Fibroblast of lung (primary cell): ENCODE measurements at regions not wholly inside any gene's neighbourhood (a gene's known extent, or its start where the extent isn't known, plus 50 kb on each side); places are given as distances from the start of the nearest gene placed in this dataset.

Source experiments
- DNase-seq, 2 donors: peaks; one replicate each; pipeline versions ENCODE4 v3.0.0 to v3.0.0-alpha.2; 2010; ENCODE audit warnings: low read depth in 2 of 2
- H2AFZ ChIP-seq: 2 replicates; pipeline ENCODE4 v1.5.1; 2012; ENCODE audit warnings: low read length, control low read depth, inconsistent platforms
- H3K27ac ChIP-seq: 2 replicates; pipeline ENCODE4 v1.5.1; 2011; ENCODE audit warnings: low read length, control low read depth; ENCODE audit not compliant: insufficient read depth
- H3K27me3 ChIP-seq: 2 replicates; pipeline ENCODE4 v1.5.1; 2011; ENCODE audit warnings: mild to moderate bottlenecking, low read length; ENCODE audit not compliant: control insufficient read depth, insufficient read depth
- H3K36me3 ChIP-seq: 2 replicates; pipeline ENCODE4 v1.5.1; 2011; ENCODE audit warnings: low read length; ENCODE audit not compliant: control insufficient read depth, insufficient read depth
- H3K4me1 ChIP-seq: 2 replicates; pipeline ENCODE4 v1.5.1; 2011; ENCODE audit warnings: low read length; ENCODE audit not compliant: control insufficient read depth, insufficient read depth; ENCODE audit errors: extremely low read depth
- H3K4me2 ChIP-seq: 2 replicates; pipeline ENCODE4 v1.5.1; 2011; ENCODE audit warnings: low read length, control low read depth; ENCODE audit not compliant: insufficient read depth; ENCODE audit errors: extremely low read depth
- H3K4me3 ChIP-seq, 4 experiments: fragments of 200-600 bp in 1 of 4; sonication (generic) in 1 of 4; replicated peaks in 1 of 4; 2 replicates each; pipeline ENCODE4 v1.5.1; 2011 to 2016; ENCODE audit warnings: low read length in 4 of 4, low read depth in 3 of 4, mild to moderate bottlenecking in 3 of 4, control low read depth in 2 of 4, inconsistent platforms in 1 of 4, mixed read lengths in 1 of 4; ENCODE audit not compliant: insufficient read depth in 1 of 4; ENCODE audit errors: control extremely low read depth in 1 of 4
- H3K79me2 ChIP-seq: 2 replicates; pipeline ENCODE4 v1.5.1; 2012; ENCODE audit warnings: mild to moderate bottlenecking, low read length, inconsistent platforms; ENCODE audit not compliant: control insufficient read depth, insufficient read depth
- H3K9ac ChIP-seq: 2 replicates; pipeline ENCODE4 v1.5.1; 2011; ENCODE audit warnings: mild to moderate bottlenecking, low read length, control low read depth; ENCODE audit not compliant: insufficient read depth
- H3K9me3 ChIP-seq: 2 replicates; pipeline ENCODE4 v1.5.1; 2012; ENCODE audit warnings: low read depth, low read length; ENCODE audit not compliant: control insufficient read depth, insufficient read depth
- H4K20me1 ChIP-seq: 2 replicates; pipeline ENCODE4 v1.5.1; 2011; ENCODE audit warnings: low read length; ENCODE audit not compliant: control insufficient read depth, insufficient read depth; ENCODE audit errors: extremely low read depth
- EZH2 ChIP-seq: IDR thresholded peaks from 2 replicates; pipeline ENCODE4 v1.5.1; 2012; ENCODE audit warnings: low read length, control low read depth, mild to moderate bottlenecking; ENCODE audit errors: missing control alignments
- TF ChIP-seq, protein P1 (sequence below), 2 donors: IDR thresholded peaks in 1 of 2; conservative IDR thresholded peaks in 1 of 2; 1 replicate in 1 of 2; 2 replicates in 1 of 2; pipeline ENCODE4 v1.5.1; 2011 to 2012; ENCODE audit warnings: low read length in 2 of 2, control low read depth in 1 of 2, inconsistent platforms in 1 of 2, low read depth in 1 of 2, mild to moderate bottlenecking in 1 of 2

DNA sequence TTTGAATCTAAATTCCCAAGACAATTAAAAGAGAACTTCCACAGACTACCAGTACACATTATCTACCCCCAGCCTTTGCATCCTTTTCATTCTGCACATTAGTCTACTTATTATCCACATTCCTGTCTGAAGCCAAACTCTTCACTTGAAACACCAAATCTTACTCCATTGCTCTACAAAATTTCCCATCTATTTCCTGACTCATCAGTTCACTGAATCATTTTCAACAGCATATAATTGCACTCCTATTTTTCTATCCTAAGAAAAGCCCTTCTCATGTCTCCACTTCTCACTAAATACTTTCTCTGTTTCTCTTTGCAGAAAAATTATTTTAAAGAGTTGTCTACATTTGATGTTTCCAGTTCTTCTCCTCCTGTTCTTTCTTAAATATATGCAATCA lies 239.4 kb upstream of the FERMT1 start:
- H3K9me3 ChIP-seq: no peaks in the 10 kb centered on the region
- no peak overlapping the region for H3K4me2 ChIP-seq
- no peaks in the 10 kb centered on the region for H3K4me1 ChIP-seq
- DNase-seq: no peak
- no peak overlapping the region for H3K4me3 ChIP-seq
- no peaks in the 10 kb centered on the region for H3K79me2 ChIP-seq
- H4K20me1 ChIP-seq: no peaks in the 10 kb centered on the region
- no peak overlapping the region for H3K9ac ChIP-seq
- H3K36me3 ChIP-seq: no peaks in the 10 kb centered on the region
- no peak for TF ChIP-seq EZH2
- TF ChIP-seq, protein P1, sequence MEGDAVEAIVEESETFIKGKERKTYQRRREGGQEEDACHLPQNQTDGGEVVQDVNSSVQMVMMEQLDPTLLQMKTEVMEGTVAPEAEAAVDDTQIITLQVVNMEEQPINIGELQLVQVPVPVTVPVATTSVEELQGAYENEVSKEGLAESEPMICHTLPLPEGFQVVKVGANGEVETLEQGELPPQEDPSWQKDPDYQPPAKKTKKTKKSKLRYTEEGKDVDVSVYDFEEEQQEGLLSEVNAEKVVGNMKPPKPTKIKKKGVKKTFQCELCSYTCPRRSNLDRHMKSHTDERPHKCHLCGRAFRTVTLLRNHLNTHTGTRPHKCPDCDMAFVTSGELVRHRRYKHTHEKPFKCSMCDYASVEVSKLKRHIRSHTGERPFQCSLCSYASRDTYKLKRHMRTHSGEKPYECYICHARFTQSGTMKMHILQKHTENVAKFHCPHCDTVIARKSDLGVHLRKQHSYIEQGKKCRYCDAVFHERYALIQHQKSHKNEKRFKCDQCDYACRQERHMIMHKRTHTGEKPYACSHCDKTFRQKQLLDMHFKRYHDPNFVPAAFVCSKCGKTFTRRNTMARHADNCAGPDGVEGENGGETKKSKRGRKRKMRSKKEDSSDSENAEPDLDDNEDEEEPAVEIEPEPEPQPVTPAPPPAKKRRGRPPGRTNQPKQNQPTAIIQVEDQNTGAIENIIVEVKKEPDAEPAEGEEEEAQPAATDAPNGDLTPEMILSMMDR (conservative IDR thresholded peaks at IDR 0.05 in 1 of 2, IDR thresholded peaks at IDR 0.05 in 1 of 2; ENCODE audit: low read depth in 1 of 2, low read length in 2 of 2): no peak
- H2AFZ ChIP-seq: no peak overlapping the region
- H3K27ac ChIP-seq: no peak overlapping the region
- H3K27me3 ChIP-seq: no peaks in the 10 kb centered on the region

DNA sequence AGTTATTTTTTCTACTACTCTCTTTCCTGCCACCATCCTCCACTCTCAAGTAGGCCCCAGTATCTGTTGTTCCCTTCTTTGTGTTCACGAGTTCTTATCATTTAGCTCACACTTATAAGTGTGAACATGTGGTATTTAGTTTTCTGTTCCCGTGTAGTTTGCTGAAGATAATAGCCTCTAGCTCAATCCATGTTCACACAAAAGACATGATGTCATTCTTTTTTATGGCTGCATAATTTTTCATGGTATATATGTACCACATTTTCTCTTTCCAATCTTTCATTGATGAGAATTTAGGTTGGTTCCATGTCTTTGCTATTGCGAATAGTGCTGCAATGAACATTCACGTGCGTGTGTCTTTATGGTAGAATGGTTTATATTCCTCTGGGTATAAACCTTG lies 237.9 kb upstream of the FERMT1 start:
- Histone ChIP-seq H4K20me1 (no peaks in the 10 kb centered on the region), H3K4me3 (no peak overlapping the region), H3K27me3 (no peaks in the 10 kb centered on the region), H3K79me2 (no peaks in the 10 kb centered on the region), H3K4me1 (no peaks in the 10 kb centered on the region), H2AFZ (no peak overlapping the region), H3K4me2 (no peak overlapping the region), H3K9me3 (no peaks in the 10 kb centered on the region), H3K36me3 (no peaks in the 10 kb centered on the region), H3K27ac (no peak overlapping the region), H3K9ac (no peak overlapping the region)
- TF ChIP-seq, protein P1 (conservative IDR thresholded peaks at IDR 0.05 in 1 of 2, IDR thresholded peaks at IDR 0.05 in 1 of 2; ENCODE audit: low read depth in 1 of 2, low read length in 2 of 2): no peak
- no peak for TF ChIP-seq EZH2
- no peak for DNase-seq

DNA sequence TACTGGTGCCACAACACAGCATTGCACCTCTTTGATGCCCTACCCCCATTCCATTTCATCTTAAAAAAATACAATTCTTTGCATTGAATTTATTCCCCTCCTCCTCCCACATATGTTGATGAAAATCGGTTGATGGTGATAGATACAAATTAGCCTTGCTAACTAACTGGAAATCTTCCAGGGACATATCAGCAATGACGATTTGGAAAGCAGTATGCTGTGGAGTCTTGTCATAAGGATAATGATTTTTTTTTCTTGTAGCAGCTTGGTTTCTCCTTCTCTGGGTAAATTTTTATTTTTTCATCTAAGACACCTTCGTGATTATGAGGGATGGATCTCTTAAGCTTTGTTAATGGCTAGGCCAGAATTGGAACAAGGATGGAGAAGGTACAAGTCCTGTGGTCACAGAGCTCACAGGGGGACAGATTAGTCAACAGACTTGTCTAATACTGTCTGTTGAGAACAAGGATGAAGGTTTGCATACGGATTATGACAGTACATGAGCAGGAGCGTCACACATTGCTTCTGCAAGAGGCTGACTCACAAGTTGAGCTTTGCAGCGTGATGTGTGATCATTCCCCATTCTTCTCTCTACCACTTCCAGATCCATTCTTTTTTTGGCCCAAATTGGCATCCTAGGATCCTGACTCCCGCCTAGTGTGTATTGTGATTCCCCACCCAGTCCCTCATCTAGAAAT lies 233.1 kb upstream of the FERMT1 start:
- no peaks in the 10 kb centered on the region for H3K36me3 ChIP-seq
- no peaks in the 10 kb centered on the region for H4K20me1 ChIP-seq
- TF ChIP-seq, protein P1 (conservative IDR thresholded peaks at IDR 0.05 in 1 of 2, IDR thresholded peaks at IDR 0.05 in 1 of 2; ENCODE audit: low read depth in 1 of 2, low read length in 2 of 2): no peak
- TF ChIP-seq EZH2: no peak
- no peak overlapping the region for H3K4me2 ChIP-seq
- H3K4me1 ChIP-seq: no peaks in the 10 kb centered on the region
- H3K9ac ChIP-seq: no peak overlapping the region
- DNase-seq: no peak
- H3K79me2 ChIP-seq: no peaks in the 10 kb centered on the region
- no peak overlapping the region for H3K4me3 ChIP-seq
- H3K27me3 ChIP-seq: no peaks in the 10 kb centered on the region
- no peak overlapping the region for H2AFZ ChIP-seq
- H3K27ac ChIP-seq: no peak overlapping the region
- no peaks in the 10 kb centered on the region for H3K9me3 ChIP-seq
